AG08395 (cell line): ENCODE measurements at regions not wholly inside any gene's neighbourhood (a gene's known extent, or its start where the extent isn't known, plus 50 kb on each side); places are given as distances from the start of the nearest gene placed in this dataset.

ENCODE experiments used
- DNase-seq: peaks from one replicate; pipeline ENCODE4 v3.0.0; 2012; ENCODE audit warnings: mixed read lengths, low spot score

DNA sequence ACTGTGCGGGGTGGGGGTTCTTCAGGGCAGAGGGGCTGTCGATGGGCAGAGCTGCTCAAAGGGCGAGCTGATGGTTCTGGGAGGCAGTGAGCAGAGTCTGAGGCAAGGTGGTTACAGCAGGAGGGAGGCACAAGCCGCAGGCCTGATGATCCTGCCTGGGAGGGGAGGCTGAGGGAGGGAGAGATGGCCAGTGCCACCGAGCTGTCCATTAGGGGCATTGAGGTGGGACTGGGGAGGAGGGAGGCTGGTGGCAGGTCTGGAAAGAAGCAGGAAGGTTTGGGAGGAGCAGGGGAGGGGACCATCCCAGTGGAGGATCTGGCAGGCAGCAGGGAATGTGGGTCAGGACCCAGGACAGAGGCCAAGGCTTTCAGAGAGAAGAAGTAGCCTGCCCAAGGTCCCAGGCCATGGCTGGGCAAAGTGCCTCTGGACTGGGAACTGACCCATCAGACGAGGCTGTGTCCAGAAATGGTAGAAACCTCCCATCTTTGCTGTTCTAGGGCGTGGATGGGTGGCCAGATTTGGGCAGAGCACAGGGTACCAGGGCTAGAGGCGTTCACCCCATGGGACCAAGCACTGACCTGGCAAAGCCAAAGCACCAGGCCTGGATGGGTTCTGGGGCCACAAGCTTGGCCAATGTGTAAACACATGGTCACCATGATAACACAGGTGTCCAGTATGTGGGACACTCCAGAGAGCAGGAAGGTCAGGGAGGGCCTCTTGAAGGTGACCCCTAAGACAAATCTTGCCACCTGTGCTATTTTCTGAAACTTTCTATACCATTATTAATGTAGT is 55.5 kb downstream of the INHBB start:
- no peak for DNase-seq

DNA sequence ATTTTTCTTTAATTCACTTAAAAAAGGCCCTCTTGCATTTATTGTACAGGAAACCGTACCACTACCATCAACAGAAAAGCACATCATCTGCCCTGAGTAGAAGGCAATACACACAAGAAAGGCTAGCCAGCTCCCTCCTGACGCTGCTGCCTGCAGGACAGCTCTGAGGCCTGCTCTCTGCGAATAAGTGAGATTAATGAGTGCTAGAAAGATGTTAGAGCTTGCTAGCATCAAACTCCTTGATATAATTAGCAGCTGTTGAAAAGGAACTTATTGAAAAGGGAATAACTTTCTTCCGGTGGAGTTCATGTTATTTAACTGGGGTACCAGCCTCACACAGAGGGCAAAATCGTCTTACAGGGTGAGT is 56.1 kb downstream of the INHBB start:
- no peak for DNase-seq

DNA sequence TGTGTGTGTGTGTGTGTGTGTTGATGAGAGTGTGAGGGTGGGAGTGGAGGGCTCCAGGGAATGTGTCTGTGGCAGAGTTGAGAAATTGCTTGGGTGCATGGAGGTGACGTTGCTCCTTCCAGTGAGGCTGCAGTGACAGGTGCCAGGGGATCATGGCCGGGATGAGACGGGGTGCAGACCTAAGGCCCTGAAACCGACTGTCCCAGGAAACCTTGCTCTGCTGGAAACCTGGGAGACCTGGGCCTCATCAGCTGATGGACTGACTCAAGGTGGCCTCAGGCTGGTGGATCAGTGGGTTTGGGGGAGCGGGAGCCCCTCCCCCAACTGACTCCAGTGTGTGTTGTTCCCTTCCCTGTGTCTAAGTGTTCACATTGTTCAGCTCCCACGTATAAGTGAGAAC is 56.6 kb downstream of the INHBB start:
- DNase-seq, result no peak

DNA sequence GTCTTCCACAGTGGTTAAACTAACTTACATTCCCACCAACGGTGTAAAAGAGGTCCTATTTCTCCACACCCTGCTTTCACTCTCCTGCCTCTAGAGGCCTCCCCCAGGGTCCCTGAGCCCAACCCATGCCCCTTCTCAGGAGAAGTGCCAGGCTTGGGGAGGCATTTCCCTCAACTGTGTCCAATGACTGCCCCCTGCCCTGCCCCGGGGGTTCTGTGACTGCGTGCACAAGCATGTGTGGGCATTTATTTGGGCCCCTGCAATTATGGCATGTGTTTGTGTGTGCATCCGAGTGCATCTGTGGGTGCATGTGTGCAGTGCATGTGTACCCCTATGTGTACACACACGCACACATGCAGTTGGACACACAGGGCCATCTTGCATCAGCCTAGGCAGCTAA is 57.3 kb downstream of the INHBB start:
- no peak for DNase-seq

DNA sequence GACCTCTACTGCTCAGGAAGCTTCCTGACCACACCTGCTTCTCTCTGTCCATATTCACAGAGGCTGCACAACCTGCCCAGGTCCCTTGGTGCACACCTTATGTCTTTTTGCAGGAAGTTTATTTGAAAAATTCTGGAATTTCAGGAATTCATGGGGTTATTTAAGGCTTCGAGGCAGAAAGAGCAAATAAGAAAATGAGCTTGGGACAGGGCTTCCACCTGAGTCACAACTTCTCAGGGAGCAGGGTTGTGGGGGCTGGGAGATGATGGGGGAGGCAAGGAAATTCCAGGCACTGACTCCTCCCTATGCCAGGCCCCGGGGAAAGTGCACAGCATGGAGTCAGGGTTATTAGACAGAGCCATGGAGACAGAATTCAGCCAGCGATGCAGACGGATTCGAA is 57.7 kb downstream of the INHBB start:
- DNase-seq, result no peak

DNA sequence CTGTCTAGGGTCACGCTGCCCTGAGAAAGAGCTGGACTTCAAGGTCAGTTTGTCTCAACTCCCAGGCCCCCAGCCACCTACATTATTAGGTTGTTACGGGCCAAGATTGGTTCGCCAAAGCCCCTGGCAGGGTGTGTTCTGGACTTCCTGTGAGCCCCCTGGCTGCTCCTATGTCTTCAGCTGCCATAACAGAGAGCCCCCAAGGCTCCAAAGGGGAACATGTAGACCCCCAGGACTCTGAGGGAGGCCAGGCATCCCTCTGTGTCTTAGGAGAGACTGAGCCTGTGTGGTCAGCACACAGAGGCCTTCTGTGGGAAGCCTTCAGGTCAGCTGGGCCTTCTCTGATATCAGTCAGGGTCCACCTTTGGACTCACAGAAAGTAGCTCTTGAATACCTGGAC is 58.3 kb downstream of the INHBB start:
- DNase-seq, result no peak

DNA sequence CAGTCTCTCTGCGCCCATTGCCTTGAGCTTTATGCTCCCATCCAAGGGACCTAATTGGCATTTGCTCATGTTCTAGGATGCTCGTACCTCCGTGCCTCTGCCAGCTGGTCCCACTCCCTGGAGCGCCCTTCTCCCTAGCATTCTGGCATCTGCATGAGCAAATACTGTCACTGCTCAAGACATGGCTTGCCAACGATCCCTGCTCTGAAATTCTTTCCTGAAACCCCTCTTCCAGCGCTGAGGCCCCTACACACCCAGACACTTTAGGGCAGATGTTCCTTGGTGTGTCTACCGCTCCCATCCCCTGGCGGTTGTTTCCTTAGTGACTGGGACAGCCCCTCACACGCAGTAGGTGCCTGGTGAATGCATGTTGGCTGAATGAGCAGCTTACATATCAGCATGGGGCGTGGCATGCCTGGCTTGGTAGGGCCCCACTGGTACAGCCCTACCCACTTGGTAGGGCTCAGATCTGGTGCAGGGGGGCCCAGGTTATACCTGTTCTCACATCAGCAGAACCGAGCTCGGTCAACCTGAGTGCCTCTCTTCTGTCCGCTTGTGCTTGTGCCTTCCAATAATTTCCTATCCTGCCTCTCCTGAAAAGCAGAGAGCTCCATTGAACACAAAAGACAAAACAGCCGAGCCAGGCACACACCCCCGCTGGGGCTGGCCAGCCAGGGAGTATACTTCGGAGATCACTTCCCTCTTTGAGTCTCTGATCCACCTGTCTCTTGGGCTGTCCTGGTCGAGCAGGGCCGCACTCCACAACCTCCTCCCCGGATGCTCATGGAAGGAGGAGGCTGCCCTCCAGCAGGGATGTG is 59.2 kb downstream of the INHBB start:
- no peak for DNase-seq

DNA sequence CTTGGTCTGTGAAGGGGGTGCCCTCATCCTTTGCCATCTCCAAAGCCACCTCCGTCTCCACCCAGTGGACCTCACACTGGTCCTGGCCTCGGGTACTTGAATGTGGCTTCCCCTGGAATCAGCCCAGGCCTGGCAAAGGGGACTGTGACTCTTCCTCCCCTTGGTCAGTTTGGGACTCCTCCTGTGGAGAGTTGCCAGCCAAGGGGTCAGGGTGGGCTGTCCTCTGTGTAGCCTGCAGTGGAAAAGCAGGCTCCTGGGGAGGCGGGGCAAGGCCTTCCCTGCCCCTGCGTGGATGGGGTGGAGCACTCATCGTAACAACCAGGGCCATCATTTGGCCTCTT is 59.8 kb downstream of the INHBB start:
- no peak for DNase-seq

DNA sequence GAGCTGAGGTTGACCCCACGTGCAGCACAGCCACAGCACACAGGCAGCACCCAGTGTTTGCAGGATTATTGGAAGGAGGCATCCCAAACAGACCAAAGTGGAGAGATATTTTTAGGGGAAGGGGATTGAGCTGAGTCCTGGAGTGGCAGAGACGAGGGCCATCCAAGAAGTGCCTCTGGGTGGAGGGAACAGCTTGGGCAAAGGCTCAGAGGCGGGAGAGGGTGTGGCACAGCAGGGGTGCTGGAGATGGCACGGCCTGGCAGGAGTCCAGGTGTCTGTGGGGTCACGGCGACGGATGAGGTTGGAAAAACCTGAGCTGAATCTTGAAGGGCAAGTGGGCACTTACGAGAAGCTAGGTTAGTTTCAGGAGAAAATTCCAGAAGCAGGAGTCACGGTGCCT is 60.6 kb downstream of the INHBB start:
- DNase-seq, result no peak

DNA sequence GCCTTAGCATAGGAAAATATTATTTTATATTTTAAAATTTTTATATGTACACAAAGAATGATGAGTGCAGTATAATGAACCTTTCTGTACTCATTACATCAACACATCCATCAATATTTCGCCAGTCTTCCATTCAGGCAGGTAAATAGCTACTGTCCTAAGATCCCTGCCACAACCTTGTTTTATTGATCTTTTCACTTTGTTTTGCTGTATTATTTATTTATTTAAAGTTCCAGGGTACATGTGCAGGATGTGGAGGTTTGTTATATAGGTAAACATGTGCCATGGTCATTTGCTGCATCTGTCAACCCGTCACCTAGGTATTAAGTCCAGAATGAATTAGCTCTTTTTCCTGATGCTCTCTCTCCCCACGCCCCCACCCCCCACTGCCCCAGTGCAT is 64.6 kb downstream of the INHBB start:
- no peak for DNase-seq

DNA sequence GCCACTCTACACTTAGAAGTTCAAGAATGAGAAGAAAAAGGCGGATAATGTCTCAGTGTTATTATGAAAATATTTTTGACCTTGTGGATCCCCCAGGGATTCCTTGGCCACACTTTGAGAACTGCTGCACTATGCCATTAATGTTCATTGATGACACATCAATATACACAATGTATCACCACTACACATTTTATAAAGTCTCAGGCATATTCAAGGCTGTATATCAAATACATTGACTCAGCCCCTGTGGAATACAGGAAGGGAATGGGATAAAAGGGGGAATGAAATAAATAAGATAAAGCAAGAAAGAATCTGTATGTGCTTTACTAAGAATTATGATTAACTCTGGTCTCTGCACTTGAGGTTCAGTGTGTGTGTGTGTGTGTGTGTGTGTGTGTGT is 69.1 kb downstream of the INHBB start:
- DNase-seq, result no peak

DNA sequence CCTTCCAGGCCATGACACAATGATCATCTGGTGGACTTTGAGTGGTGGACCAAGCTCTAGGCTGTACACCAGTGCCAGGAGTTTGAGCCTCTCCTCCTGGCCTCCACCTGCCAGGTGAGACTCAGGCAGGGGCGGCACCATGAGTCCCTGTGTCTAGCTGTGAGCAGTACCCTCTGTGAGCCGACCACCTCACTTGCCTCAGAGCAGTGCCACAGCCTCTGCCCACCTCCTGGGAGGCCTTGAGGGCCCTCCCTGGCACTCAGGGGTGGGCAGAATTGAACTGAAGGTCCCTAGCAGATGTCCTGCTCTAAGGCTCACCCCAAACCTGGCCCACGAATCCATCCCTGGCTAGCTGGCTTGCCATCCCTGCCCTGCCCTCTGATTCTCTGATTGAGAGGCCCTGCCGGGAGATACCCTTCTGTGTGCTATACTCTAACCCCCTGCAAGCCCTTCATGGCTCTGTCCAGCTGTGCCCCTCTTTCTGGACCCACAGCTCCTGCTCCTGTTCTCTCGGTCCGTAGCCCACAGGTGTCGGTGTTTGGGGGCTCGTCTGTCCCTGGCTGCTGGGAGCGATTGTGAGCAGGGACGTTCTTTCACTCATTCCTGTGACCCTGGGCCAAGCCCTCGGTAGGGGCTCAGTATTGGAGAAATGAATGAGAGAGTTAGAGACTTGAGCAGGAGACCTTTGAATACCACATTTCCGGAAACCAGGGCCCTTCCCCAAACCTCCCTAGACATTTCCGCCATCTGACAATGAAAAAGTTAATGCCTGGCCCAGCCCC is 70.0 kb downstream of the INHBB start:
- no peak for DNase-seq

DNA sequence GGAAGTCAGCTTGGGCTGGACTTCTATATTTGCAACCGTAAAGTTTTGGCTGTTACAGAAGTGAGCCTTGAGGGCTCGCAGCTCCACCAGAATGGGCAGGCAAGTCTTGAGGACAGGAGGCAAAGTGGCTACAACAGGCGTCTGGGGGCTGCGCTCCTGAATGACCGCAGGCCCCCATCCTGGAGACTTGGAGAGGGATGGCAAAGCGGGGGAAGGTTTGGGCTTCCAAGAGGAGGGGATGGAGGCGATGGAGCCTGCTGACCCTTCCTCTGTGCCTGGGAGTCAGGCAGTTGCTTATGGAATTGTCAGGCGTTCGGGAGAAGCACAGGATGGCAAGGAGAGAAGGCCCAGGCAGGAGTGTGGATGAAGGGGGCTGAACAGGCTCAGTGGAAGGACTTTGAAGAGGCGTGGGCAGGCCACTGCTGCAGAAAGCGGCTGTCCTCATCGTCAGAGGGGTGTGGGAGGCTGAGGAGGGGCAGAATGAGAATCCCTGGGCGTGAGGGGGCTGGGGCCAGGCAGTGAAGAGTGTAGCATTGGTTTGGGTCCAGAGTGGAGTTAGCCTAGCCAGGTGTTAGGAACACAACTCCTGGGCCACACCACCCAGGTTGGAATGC is 72.3 kb downstream of the INHBB start:
- no peak for DNase-seq

DNA sequence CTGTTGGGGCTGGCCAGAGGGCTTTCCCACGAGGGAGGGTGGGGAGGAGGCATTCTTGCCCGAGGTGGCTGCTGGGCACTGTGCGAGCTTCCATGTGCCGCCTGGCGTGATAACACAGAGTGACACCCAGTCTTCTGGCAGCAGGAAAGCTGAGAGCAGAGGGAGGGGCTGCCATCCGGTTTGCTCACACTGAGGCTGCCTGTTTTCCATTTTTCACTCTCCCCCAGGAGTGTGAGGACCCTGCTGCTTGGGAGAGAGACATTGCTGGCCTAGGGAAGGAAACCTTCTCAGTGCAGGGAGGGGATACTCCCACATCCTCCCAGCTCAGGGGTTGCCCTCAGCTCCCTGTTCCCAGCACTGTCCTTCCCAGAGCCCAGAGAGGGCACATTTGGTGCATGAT is 73.1 kb downstream of the INHBB start:
- no peak for DNase-seq

DNA sequence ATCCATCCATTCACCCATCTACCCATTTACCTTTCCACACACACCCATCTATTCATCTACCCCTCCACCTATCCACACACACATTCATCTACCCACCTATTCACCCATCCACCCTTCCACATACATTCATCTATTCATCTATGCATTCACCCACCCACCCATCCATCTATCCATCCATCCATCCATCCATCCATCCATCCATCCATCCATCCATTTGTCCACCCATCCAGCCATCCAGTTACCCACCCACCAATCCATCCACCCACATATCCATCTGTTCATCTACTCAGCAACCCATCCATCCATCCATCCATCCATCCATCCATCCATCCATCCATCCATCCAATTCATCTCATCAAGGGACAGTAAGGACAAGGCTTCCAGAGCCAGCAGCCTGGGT is 74.0 kb downstream of the INHBB start:
- no peak for DNase-seq

DNA sequence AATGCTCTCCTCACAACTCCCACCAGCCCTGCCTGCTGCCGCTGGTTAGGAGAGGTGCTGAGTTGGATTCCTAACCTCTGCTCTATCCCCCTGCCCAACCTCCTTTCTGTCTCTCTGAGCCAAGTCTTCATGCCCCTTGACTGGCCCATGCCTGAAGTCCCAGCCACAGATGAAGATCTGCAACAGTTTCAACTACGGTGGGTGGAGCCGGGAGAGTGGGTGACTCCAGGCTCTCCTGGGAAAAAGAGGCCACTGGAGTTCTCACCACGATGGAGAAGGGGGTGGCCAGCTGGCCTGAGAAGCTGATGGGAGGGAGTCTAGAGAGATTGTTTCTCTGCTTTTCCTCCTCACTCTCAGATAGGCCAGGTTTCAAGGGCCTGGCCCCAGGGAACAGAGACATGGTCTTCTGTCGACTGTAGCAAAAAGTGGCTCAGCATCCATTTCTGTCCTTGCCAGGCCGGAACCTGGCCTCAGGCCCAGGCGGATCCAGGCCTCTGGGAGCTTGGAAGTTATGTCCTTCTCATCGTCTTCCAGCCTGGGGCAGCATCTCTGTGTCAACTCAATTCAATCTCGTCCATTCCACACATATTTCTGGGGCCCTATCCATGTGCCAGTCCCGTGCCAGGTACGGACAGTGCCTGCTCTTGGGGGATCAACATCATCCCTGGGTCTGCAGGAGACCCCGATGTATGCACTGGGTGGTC is 75.3 kb downstream of the INHBB start:
- DNase-seq, result no peak

DNA sequence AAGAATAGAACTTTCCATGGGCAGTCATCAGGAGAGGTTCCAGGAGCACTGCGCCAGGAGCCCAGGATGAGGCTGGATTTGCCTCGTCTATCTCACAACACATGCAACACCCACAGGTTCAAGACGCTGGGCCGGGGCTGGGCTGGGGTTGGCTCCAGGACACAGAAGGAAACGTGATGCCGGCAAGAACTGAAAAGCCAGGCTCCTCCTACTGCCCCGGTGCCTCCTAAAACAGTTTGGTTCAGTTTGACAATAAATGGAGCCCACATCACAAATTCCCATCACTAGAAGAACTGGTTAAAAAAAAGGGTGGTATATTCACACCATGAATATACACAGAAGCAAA is 75.9 kb downstream of the INHBB start:
- DNase-seq, result no peak

DNA sequence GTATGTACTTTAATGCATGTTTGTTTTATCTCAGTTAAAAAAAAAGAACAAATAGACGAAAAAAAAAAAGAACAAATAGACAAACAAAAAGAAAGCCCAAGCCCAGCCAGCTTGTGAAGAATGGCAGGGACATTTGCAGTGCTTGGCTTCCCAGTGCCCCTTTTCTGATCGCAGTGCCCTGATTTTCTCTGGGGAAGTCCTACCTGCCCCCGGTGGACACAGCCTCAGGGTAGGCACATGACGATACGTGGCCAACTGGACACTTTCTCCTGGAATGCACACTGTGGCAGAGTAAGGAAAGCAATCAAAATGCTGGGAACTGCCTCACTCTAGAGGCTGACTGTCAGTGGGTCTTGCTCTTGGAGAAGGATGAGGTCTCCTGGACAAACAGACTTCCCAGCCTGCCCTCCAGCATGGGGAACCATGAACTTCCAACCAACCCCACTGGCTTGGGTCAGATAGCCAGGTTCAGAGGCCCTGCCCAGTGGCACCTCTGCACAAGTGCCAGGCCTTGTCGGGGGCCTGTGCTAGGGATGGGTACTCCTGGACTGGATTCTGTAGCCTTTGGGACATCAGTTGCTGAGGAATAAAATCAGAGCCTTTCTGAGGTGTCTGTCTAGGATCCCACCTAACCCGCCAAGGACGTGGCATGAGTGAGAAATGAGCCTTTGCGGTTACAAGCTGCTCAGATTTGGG is 76.7 kb downstream of the INHBB start:
- DNase-seq, result no peak

DNA sequence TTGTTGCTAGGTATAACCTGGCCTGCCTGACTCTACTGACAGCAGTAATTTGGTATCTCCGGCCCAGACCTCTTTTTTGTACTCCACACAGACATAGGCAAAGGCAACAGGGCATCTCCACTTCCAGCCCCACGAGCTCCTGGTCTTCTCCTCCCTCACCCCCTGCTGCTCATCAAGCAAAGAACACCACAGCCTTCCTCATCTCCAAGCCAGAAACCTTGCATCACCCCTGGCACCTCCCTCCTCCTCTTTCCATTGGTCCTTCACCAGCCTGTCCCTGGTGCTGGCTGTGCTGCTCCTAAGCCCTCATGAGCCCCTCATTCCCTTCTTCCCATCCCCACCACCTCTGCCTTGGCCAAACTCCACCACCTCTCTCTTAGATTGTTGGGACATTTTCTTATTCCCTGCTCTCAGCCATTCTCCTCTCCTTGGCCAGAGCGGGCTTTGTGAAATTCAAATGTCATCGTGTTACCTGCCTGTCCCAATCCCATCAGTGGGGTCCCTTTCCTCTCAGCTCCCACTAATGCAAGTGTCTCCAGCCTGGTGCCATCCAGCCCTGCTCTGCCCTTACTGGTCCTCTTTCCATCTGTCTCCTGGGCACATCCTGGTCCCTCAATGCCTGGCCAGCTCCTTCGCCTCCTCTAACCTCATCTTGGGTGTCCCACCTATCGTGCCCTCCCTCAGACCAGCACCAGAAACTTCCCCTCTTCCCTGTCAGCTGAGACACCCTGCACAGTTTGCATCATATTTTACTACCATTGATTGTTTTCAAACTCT is 77.4 kb downstream of the INHBB start:
- DNase-seq, result no peak

DNA sequence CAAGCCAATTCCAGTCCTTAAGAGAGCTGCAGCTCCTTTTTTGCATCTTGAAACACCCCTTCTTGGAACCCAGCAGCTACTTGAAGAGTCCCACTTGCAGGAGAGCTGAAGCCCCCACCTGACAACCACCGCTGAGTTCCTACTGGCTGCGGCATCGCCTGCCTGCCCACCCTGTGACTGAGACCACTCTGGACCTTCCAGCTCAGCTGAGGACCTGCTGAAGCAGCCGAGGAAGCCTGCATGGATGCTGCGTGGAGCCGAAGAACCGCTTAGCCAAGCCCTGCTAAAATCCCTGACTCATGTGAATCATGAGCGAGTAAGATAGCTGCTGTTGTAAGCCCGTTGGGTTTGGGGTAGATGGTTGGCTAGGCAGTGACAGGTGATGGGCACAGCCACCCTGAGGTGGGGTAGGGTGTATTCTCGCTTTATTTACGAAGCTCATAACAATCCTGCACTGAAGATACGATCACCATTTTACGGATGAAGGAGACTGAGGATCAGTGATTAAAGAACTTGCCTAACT is 78.4 kb downstream of the INHBB start:
- DNase-seq, result no peak
